WTC11 (cell line): ENCODE measurements at regions not wholly inside any gene's neighbourhood (a gene's known extent, or its start where the extent isn't known, plus 50 kb on each side); places are given as distances from the start of the nearest gene placed in this dataset.

Experiments used
- ATF1 ChIP-seq: sonication (generic); formaldehyde crosslinking; IDR thresholded peaks from 2 replicates; pipeline ENCODE4 v1.8.1; 2023; ENCODE audit warnings: mild to moderate bottlenecking, moderate library complexity, missing genetic modification reagents
- SP1 ChIP-seq: sonication (generic); formaldehyde crosslinking; conservative IDR thresholded peaks from 2 replicates; pipeline ENCODE4 v1.8.1; 2022; ENCODE audit warnings: missing genetic modification reagents
- TEAD4 ChIP-seq: sonication (generic); formaldehyde crosslinking; IDR thresholded peaks from 2 replicates; pipeline ENCODE4 v1.8.0; 2022; ENCODE audit warnings: mild to moderate bottlenecking, missing genetic modification reagents
- ZBTB21 ChIP-seq: sonication (generic); formaldehyde crosslinking; IDR thresholded peaks from 2 replicates; pipeline ENCODE4 v1.8.1; 2023; ENCODE audit warnings: mild to moderate bottlenecking, missing genetic modification reagents, borderline replicate concordance
- TF ChIP-seq, protein P1 (sequence below): sonication (generic); formaldehyde crosslinking; IDR thresholded peaks from 2 replicates; pipeline ENCODE4 v1.8.1; 2022; ENCODE audit warnings: low read depth, mild to moderate bottlenecking, moderate library complexity, missing genetic modification reagents, borderline replicate concordance
- TF ChIP-seq, protein P2 (sequence below): fragments of 200-600 bp; IDR thresholded peaks from 2 replicates; pipeline ENCODE4 v1.8.0; 2022; ENCODE audit warnings: antibody characterized with exemption
- TF ChIP-seq, protein P3 (sequence below): sonication (generic); formaldehyde crosslinking; conservative IDR thresholded peaks from 2 replicates; pipeline ENCODE4 v1.8.1; 2022; ENCODE audit warnings: mild to moderate bottlenecking, missing genetic modification reagents
- TF ChIP-seq, protein P4 (sequence below): sonication (generic); formaldehyde crosslinking; IDR thresholded peaks from 2 replicates; pipeline ENCODE4 v1.8.1; 2022; ENCODE audit warnings: missing genetic modification reagents, borderline replicate concordance

DNA sequence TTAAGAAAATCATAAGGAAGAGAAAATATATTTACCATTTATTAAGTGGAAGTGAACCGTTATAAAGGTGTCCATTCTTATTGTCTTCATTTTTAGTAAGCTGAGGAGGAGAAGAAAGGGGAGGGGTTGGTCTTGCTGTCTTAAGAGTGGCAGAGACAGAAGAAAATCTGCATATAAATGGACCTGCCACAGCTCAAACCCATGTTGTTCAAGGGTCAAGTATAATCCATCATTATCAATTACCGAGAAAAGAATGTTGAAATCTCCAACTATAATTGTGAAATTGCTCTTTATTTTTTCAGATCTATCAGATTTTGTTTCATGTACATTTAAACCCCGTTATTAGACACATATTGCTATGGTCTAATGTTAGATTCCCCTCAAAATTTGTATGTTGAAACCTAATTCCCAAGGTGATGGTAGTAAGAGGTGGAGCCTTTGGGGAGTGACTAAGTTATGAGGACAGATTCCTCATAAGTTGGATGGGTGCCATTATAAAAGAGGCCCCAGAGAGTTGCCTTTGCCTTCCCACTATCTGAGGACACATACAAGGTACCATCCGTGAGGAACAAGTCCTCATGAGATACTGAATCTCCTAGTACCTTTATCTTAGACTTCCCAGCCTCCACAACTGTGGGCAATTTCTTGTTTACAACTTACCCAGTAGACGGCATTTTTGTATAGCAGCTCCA lies 58.5 kb upstream of the SMAD1 start:
- TF ChIP-seq ZBTB21 (CRISPR knock-in tag) (no peak), SP1 (CRISPR knock-in tag) (no peak), ATF1 (CRISPR knock-in tag) (no peak), TEAD4 (CRISPR knock-in tag) (no peak)
- TF ChIP-seq, protein P1, sequence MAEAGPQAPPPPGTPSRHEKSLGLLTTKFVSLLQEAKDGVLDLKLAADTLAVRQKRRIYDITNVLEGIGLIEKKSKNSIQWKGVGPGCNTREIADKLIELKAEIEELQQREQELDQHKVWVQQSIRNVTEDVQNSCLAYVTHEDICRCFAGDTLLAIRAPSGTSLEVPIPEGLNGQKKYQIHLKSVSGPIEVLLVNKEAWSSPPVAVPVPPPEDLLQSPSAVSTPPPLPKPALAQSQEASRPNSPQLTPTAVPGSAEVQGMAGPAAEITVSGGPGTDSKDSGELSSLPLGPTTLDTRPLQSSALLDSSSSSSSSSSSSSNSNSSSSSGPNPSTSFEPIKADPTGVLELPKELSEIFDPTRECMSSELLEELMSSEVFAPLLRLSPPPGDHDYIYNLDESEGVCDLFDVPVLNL (CRISPR knock-in tag): no peak
- TF ChIP-seq, protein P2, sequence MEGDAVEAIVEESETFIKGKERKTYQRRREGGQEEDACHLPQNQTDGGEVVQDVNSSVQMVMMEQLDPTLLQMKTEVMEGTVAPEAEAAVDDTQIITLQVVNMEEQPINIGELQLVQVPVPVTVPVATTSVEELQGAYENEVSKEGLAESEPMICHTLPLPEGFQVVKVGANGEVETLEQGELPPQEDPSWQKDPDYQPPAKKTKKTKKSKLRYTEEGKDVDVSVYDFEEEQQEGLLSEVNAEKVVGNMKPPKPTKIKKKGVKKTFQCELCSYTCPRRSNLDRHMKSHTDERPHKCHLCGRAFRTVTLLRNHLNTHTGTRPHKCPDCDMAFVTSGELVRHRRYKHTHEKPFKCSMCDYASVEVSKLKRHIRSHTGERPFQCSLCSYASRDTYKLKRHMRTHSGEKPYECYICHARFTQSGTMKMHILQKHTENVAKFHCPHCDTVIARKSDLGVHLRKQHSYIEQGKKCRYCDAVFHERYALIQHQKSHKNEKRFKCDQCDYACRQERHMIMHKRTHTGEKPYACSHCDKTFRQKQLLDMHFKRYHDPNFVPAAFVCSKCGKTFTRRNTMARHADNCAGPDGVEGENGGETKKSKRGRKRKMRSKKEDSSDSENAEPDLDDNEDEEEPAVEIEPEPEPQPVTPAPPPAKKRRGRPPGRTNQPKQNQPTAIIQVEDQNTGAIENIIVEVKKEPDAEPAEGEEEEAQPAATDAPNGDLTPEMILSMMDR: no peak
- TF ChIP-seq, protein P3, sequence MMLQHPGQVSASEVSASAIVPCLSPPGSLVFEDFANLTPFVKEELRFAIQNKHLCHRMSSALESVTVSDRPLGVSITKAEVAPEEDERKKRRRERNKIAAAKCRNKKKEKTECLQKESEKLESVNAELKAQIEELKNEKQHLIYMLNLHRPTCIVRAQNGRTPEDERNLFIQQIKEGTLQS (CRISPR knock-in tag): no peak
- TF ChIP-seq, protein P4, sequence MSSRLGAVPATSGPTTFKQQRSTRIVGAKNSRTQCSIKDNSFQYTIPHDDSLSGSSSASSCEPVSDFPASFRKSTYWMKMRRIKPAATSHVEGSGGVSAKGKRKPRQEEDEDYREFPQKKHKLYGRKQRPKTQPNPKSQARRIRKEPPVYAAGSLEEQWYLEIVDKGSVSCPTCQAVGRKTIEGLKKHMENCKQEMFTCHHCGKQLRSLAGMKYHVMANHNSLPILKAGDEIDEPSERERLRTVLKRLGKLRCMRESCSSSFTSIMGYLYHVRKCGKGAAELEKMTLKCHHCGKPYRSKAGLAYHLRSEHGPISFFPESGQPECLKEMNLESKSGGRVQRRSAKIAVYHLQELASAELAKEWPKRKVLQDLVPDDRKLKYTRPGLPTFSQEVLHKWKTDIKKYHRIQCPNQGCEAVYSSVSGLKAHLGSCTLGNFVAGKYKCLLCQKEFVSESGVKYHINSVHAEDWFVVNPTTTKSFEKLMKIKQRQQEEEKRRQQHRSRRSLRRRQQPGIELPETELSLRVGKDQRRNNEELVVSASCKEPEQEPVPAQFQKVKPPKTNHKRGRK (CRISPR knock-in tag): no peak
